Right lobe of liver (tissue), 4 donors: ENCODE measurements at regions not wholly inside any gene's neighbourhood (a gene's known extent, or its start where the extent isn't known, plus 50 kb on each side); places are given as distances from the start of the nearest gene placed in this dataset.

Experiments
- CTCF ChIP-seq, 4 donors: fragments of 200-600 bp in 3 of 4; fragments of 450-650 bp in 1 of 4; IDR thresholded peaks; one replicate each; pipeline versions ENCODE4 v1.5.1 to v1.8.0; 2016 to 2022; ENCODE audit warnings: antibody characterized with exemption in 4 of 4, mild to moderate bottlenecking in 2 of 4
- POLR2A ChIP-seq: fragments of 450-650 bp; IDR thresholded peaks from one replicate; pipeline ENCODE4 v1.6.1; 2017; ENCODE audit warnings: antibody characterized with exemption, mild to moderate bottlenecking
- donor health status: DM: no; HTN: no; CAD: no.
- donor health status: DM: no; HTN: no; CAD: no.
- donor health status: DM: no; HTN: yes; CAD: no.

- no peak for TF ChIP-seq CTCF (IDR thresholded peaks at IDR 0.05)
- no peak for TF ChIP-seq POLR2A
These were observed 418.3 kb upstream of the SALL1 start for GRCh38 chr16:51569203-51569931.
